KG1 (cell line): ENCODE measurements at regions not wholly inside any gene's neighbourhood (a gene's known extent, or its start where the extent isn't known, plus 50 kb on each side); places are given as distances from the start of the nearest gene placed in this dataset.

Experiments used
- DNase-seq: peaks from one replicate; lab custom pipeline; 2025; lab: John Stamatoyannopoulos, UW

- no peak for DNase-seq
Measured at GRCh38 chr14:82719617-82720016, 1186.0 kb upstream of the SEL1L start.

- DNase-seq, result no peak
Measured at GRCh38 chr14:82720431-82720830, 1186.8 kb upstream of the SEL1L start.

- DNase-seq, result no peak
Measured at GRCh38 chr14:82720946-82721345, 1187.3 kb upstream of the SEL1L start.

- DNase-seq, result no peak
Measured at GRCh38 chr14:82724316-82724715, 1190.7 kb upstream of the SEL1L start.

- no peak for DNase-seq
Measured at GRCh38 chr14:82725213-82725612, 1191.6 kb upstream of the SEL1L start.

- no peak for DNase-seq
Measured at GRCh38 chr14:82731526-82731925, 1197.9 kb upstream of the SEL1L start.

GRCh38 chr14:82740547-82740946 lies 1206.9 kb upstream of the SEL1L start:
- DNase-seq, result no peak

- no peak for DNase-seq
Measured at GRCh38 chr14:82755476-82755875, 1221.8 kb upstream of the SEL1L start.

- DNase-seq, result no peak
Measured at GRCh38 chr14:82755923-82756322, 1222.3 kb upstream of the SEL1L start.

GRCh38 chr14:82757776-82758175 lies 1224.1 kb upstream of the SEL1L start:
- no peak for DNase-seq

GRCh38 chr14:82759656-82760055 lies 1226.0 kb upstream of the SEL1L start:
- no peak for DNase-seq

GRCh38 chr14:82766123-82766522 lies 1232.5 kb upstream of the SEL1L start:
- no peak for DNase-seq

- DNase-seq, result no peak
Measured at GRCh38 chr14:82766996-82767395, 1233.3 kb upstream of the SEL1L start.

GRCh38 chr14:82776958-82777357 lies 1243.3 kb upstream of the SEL1L start:
- no peak for DNase-seq

- DNase-seq, result no peak
Measured at GRCh38 chr14:82778008-82778590, 1244.4 kb upstream of the SEL1L start.

GRCh38 chr14:82778601-82779000 lies 1244.9 kb upstream of the SEL1L start:
- no peak for DNase-seq

GRCh38 chr14:82779301-82779700 lies 1245.6 kb upstream of the SEL1L start:
- no peak for DNase-seq

GRCh38 chr14:82785756-82786482 lies 1252.3 kb upstream of the SEL1L start:
- no peak for DNase-seq

GRCh38 chr14:82786483-82786880 lies 1252.8 kb upstream of the SEL1L start:
- no peak for DNase-seq

GRCh38 chr14:82796086-82796485 lies 1262.4 kb upstream of the SEL1L start:
- no peak for DNase-seq

GRCh38 chr14:82798276-82798675 lies 1264.6 kb upstream of the SEL1L start:
- DNase-seq, result no peak

GRCh38 chr14:82805892-82806825 lies 1272.5 kb upstream of the SEL1L start:
- DNase-seq, result no peak

GRCh38 chr14:82811246-82811645 lies 1277.6 kb upstream of the SEL1L start:
- no peak for DNase-seq
